NCI-H2227 (cell line): ENCODE measurements at regions not wholly inside any gene's neighbourhood (a gene's known extent, or its start where the extent isn't known, plus 50 kb on each side); places are given as distances from the start of the nearest gene placed in this dataset.

Source experiments
- DNase-seq: peaks from one replicate; lab custom pipeline; 2025; ENCODE audit not compliant: unreplicated experiment; lab: John Stamatoyannopoulos, UW

DNA sequence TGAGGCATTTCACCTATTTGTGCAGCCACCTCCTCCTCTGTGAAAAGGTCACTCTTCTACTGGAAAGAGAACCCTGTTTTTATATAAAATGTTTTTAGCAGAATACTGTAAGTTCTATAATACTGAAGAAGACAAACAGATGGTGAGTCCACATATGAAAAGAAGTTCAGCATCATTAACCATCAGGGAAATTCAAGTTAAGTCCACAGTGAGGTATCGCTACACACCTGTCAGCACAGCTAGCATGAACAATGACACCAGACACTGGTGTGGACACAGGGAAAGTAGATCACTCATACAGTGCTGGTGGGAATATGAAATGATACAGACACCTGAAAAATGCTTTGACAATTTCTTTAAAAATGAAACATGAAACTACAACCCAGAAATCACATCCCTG is 133.0 kb downstream of the MAD2L1 start:
- DNase-seq, result no peak

DNA sequence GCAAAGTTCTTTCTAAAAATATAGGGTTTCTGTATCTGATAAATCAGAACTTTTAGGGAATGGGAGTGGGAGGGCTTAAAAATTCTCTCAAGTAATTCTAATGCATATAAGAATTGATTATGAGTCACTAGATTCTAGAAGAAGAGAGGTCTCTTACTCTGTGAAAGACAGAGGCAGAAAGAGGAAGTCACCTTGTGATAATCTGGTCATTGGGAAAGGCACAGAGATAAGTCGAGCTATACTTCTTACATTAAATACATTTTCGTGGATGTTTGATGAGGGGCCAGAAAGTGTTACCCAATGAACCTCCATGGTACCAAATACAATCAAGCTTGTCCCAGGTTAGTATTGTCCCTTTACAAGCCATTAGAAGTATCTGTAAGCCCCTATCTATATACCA is 134.4 kb downstream of the MAD2L1 start:
- DNase-seq, result no peak

DNA sequence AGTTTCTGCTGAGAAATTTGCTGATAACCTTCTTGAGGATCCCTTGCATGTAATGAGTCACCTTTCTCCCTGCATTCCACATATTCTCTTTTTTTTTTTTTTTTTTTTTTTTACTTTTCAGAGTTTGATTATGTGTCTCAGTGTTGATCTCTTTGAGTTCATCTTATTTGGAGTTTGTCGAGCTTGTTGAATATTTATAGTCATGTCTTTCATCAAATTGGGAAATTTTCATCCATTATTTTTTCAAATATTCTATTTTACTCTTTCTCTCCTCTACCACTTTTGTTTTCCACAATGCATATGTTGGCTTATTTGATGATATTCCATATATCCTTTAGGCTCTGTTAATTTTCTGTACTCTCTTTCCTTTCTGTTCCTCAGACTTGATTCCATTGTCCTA is 136.1 kb downstream of the MAD2L1 start:
- DNase-seq, result no peak

- DNase-seq, result no peak
These were observed 144.8 kb downstream of the MAD2L1 start for GRCh38 chr4:119921830-119922229.

DNA sequence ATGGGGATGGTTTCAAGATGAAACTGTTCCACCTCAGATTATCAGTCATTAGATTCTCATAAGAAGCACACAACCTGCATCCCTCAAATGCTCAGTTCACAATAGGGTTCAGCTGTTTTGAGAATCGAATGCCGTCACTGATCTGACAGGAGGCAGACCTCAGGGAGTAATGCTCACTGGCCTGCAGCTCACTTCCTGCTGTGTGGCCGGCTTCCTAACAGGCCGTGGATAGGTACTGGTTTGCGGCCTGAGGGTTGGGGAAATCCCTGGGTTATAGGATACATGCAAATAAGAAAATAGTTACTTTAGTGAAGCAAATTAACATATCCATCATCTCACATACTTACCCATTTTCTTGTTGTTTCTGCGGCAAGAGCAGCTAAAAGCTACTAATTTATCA is 160.4 kb downstream of the MAD2L1 start:
- DNase-seq, result no peak

GRCh38 chr4:119898211-119898610 is 168.4 kb downstream of the MAD2L1 start:
- DNase-seq, result no peak

DNA sequence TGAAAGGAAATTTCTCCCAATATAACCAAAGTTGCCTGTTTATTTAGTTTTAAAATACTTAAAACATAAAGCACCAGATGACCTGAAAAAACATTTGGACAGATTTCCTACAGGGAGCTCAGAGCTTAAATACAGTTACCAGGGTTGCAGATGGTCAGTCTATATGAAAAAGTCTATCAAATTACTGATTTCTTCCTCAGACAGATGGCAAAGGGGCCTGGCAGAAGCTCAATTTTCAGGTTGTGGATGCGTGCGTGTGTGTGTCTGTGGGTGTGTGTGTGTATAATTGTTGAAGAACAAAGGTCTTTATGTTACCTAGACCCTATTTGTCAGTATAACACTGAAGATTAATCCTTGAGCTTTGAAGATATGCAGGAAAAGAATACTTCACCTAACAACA is 169.4 kb downstream of the MAD2L1 start:
- DNase-seq, result no peak

DNA sequence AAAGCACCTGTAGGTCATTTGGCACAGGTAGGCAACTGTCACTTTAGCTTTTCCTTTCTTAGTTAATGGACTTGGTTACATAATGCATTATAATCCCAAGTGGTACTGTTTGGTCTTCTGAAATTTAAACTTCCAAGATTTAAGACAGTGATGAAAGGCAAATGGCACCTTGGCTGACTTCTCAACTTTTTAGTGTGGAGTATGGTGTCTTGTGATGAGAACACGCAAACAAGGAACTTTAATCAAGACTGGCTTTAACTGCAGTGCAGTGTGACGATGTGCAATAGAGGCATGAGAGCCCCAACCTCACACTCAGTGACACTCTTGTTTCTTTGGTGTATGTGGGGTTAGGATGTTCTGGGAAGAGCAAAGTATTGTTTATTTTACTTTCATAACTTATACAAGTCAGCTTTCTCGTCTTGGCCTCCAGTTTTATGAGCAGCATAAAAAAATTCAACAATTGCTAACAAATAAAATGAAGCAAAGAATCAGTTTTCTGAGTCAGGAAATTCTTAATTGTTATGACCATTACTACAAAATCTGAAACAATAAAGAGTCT is 171.9 kb downstream of the MAD2L1 start:
- no peak for DNase-seq

DNA sequence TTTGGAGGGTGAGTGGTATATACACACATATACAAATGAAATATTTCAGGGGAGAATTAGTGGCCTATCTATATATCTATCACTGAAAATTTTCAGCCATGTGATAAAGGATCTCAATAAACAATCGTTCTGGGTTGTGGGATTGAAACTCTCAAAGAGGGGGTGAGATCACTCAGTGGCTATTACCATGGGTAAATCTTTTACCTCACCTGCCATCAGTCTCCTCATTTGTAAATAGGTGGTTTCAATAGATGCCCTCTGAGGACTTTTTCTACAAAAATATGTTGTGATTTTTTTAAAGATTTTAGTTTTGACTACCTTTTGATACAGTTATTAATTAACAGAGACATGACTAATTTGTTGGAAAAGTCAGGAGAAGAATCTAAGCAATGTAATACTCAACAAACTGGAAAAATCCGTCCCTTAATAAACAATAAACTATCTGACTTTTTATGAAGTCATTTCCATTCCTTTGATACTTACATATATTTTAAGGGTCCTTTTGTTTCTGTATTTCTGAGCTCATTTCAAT is 192.8 kb downstream of the MAD2L1 start:
- no peak for DNase-seq

GRCh38 chr4:119873132-119873531 is 193.5 kb downstream of the MAD2L1 start:
- no peak for DNase-seq

DNA sequence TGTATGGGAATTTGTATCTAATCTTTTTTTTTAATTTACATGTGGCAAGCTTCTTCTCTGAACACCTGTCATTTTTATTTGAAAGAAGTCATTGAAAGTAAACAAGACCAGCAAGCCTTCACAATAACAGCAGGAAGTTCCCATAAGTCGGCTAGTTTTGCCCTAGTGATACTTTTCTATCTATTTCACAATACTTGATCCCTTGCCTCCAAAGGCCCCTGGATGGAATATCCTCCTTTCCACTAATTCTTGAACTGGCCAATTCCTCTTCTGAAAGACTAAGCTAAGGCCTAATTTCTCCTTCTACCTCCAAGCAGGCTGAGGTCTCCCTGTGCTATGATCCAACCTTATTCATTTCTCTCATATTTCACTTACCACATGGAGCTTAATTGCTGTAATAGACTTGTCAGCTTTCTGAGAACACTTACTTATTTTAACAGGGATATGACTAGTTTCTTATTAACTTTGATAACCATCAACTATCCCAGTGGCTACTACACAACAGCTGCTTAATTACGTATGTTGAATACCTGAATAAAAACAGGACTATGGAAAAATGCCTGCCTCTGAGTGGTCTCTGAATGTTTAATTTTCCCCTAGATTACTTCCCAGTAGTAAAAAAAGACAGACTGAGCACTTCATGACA is 194.2 kb downstream of the MAD2L1 start:
- DNase-seq, result no peak

- DNase-seq, result no peak
These were observed 195.8 kb downstream of the MAD2L1 start for GRCh38 chr4:119870856-119871255.

DNA sequence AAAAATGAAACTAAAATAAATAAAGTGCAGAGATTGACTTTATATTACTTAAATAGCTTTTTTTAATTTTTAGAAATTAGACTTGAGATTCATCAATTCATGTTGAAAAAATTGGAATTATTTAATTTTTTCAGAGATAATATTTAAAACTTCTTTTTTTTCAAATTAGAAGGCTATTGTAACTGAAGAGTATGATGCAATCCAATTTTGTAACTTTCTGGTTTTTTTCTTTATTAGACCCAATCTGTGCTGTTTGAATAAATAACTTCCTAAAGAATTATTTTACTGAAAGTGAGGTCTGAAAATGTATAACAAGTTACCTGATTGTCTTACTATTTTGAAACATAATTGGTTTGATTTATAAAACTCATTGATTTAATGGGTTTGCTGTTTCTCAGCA is 200.9 kb downstream of the MAD2L1 start:
- DNase-seq, result no peak

GRCh38 chr4:119865389-119865788 is 201.3 kb downstream of the MAD2L1 start:
- DNase-seq, result no peak

DNA sequence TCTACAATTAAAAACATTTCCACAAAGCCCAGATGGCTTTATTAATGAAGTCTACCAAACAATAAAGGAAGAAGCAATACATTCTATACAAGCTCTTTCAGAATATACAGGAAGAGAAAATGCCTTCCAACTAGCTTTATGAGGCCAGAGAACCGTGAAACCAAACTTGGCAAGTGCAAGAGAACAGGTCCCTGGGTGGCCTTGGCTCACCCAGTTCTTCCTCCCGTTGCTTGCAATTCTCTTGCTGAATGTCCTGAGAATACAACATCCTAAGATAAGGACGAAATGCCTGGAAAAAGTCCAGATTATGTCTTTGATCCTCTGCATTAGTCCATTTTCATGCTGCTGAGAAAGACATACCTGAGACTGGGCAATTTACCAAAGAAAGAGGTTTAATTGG is 204.9 kb downstream of the MAD2L1 start:
- DNase-seq, result no peak

DNA sequence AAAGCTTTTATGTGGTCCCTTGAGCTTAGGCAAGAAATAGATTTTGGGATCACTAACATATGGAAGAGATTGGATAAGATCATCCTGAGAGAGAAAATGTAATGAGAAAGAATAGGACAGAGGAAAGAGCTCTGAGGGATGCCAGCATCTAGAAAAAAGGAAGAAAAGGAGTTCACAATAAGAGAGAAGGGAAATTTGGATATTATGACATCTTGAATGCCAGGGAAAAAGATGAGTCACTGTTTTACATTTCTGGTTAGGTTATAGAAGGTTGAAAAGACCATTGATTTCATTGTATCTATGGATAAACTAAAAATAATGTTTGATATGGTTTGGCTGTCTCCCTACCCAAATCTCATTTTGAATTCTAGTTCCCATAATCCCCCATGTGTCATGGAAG is 208.5 kb downstream of the MAD2L1 start:
- no peak for DNase-seq

DNA sequence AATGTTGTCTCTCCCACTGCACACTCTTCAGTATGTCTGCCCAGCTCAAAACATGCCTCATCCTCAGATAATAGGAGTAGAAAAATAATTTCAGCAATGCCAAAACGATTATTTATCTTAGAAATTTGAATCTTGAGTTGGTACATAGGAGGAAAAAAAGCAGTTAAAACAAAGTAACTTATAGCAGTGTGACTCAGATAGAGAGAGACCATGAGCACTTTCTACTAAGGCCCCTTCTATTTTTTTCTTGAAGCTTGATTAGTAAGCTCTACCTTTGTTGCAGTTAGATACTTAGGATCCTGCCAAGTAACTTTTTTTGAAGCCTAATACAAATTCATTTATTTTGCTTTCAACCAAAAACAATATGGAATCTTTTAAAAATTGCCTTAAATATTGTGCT is 212.3 kb downstream of the MAD2L1 start:
- DNase-seq, result no peak

DNA sequence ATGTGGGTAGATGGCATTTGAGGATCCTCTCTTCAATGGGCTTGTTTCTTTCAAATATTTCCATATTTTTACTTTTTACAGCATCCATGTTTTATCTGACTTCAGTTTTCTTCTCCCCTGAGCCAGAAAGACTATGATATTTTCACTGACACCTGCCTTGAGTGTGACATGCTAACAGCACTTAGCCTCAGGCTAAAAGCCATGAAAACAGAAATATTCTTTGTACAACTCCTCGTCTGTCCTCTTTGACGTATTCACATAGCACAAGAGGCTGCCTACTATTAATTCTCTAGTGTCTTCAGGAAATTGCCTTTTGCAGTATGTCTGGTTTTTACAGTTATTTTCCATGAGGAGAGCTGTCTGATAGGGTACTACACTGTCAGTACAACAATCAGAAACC is 215.0 kb downstream of the MAD2L1 start:
- DNase-seq, result no peak

GRCh38 chr4:119841361-119841760 is 212.8 kb upstream of the PDE5A start:
- no peak for DNase-seq

- DNase-seq, result no peak
These were observed 207.0 kb upstream of the PDE5A start for GRCh38 chr4:119835613-119835910.

- DNase-seq, result no peak
These were observed 206.5 kb upstream of the PDE5A start for GRCh38 chr4:119834906-119835612.

GRCh38 chr4:119833611-119834010 is 205.0 kb upstream of the PDE5A start:
- no peak for DNase-seq

DNA sequence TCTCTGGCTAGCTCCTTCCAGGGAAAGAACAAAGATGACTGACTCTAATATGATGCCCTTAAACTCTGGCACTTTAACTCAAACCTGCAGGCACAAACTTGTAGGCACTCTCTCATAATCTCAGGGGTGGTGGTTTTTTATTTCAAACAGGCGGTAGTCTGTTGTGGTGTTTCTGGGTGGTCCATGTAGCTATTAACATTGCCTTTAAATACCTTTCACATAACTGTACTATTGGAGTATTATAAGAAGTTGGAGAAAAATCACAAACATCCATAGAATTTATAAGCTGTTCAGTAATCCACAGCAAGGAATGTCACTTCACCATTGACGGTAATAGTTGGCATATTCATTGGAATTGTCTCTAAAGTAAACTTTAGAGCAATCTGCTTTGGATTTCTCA is 204.2 kb upstream of the PDE5A start:
- DNase-seq, result no peak
